CD14-positive monocyte (primary cell): ENCODE measurements at regions not wholly inside any gene's neighbourhood (a gene's known extent, or its start where the extent isn't known, plus 50 kb on each side); places are given as distances from the start of the nearest gene placed in this dataset.

Experiments used
- DNase-seq, 3 donors: peaks; one replicate each; pipeline ENCODE4 v3.0.0-alpha.2; 2011 to 2022
- H2AFZ ChIP-seq: 2 replicates; pipeline ENCODE4 v1.6.0; 2012; ENCODE audit warnings: mild to moderate bottlenecking, low read depth, low read length, inconsistent platforms; ENCODE audit not compliant: insufficient read depth, poor library complexity, severe bottlenecking
- H3K27ac ChIP-seq, 2 donors: 1 replicate in 1 of 2; 2 replicates in 1 of 2; pipeline ENCODE4 v1.5.1; 2012 to 2013; ENCODE audit warnings: low read length in 2 of 2, control low read depth in 1 of 2, inconsistent platforms in 1 of 2, low read depth in 1 of 2, mild to moderate bottlenecking in 1 of 2
- H3K27me3 ChIP-seq, 2 donors: one replicate each; pipeline versions ENCODE4 v1.6.0 to v1.6.1; 2011 to 2013; ENCODE audit warnings: low read length in 2 of 2; ENCODE audit not compliant: control insufficient read depth in 2 of 2, insufficient read depth in 2 of 2
- H3K36me3 ChIP-seq, 2 donors: replicated peaks in 1 of 2; 1 replicate in 1 of 2; 2 replicates in 1 of 2; pipeline versions ENCODE4 v1.5.1 to v1.6.1; 2012 to 2013; ENCODE audit warnings: low read length in 2 of 2, control low read depth in 1 of 2, inconsistent platforms in 1 of 2, mild to moderate bottlenecking in 1 of 2; ENCODE audit not compliant: insufficient read depth in 2 of 2, control insufficient read depth in 1 of 2
- H3K4me1 ChIP-seq, 2 donors: 1 replicate in 1 of 2; 2 replicates in 1 of 2; pipeline versions ENCODE4 v1.5.1 to v1.6.1; 2012 to 2013; ENCODE audit warnings: low read length in 2 of 2, control low read depth in 1 of 2, inconsistent platforms in 1 of 2, mild to moderate bottlenecking in 1 of 2, moderate library complexity in 1 of 2; ENCODE audit not compliant: insufficient read depth in 2 of 2, control insufficient read depth in 1 of 2
- H3K4me2 ChIP-seq: replicated peaks from 2 replicates; pipeline ENCODE3; 2012; ENCODE audit warnings: low read length, moderate library complexity, mild to moderate bottlenecking; ENCODE audit not compliant: poor library complexity, severe bottlenecking; ENCODE audit errors: extremely low read depth
- H3K4me3 ChIP-seq, 3 experiments: fragments of 200-600 bp in 1 of 3; sonication (generic) in 1 of 3; replicated peaks in 1 of 3; 1 replicate in 2 of 3; 2 replicates in 1 of 3; pipeline ENCODE4 v1.5.1; 2011 to 2013; ENCODE audit warnings: low read length in 3 of 3, mild to moderate bottlenecking in 3 of 3, control low read depth in 2 of 3, low read depth in 2 of 3, inconsistent platforms in 1 of 3, moderate library complexity in 1 of 3
- H3K79me2 ChIP-seq: 2 replicates; pipeline ENCODE4 v1.6.0; 2012; ENCODE audit warnings: mild to moderate bottlenecking, control low read depth, inconsistent platforms, low read length, moderate library complexity; ENCODE audit not compliant: insufficient read depth
- H3K9ac ChIP-seq: 2 replicates; pipeline ENCODE4 v1.6.0; 2017; ENCODE audit warnings: low read length, mild to moderate bottlenecking; ENCODE audit not compliant: insufficient read depth, poor library complexity, severe bottlenecking
- H3K9me3 ChIP-seq, 2 donors: replicated peaks in 1 of 2; 1 replicate in 1 of 2; 2 replicates in 1 of 2; pipeline versions ENCODE4 v1.5.1 to v1.6.1; 2012 to 2013; ENCODE audit warnings: low read length in 2 of 2, control low read depth in 1 of 2; ENCODE audit not compliant: control insufficient read depth in 1 of 2, insufficient read depth in 1 of 2
- H4K20me1 ChIP-seq: 2 replicates; pipeline ENCODE4 v1.6.0; 2012; ENCODE audit warnings: mild to moderate bottlenecking, low read length, control low read depth, moderate library complexity; ENCODE audit not compliant: insufficient read depth
- H3K27ac Mint-ChIP-seq, 7 donors: one replicate each; pipeline ENCODE4 v1.8.0; 2020; ENCODE audit warnings: mild to moderate bottlenecking in 7 of 7, mixed read lengths in 7 of 7, moderate library complexity in 6 of 7, inconsistent platforms in 2 of 7
- H3K27me3 Mint-ChIP-seq, 3 donors: one replicate each; pipeline ENCODE4 v1.8.0; 2021 to 2022; ENCODE audit warnings: low read depth in 3 of 3, mild to moderate bottlenecking in 3 of 3, mixed read lengths in 3 of 3, moderate library complexity in 3 of 3, inconsistent platforms in 1 of 3
- H3K36me3 Mint-ChIP-seq, 2 donors: one replicate each; pipeline ENCODE4 v1.8.0; 2020; ENCODE audit warnings: mixed read lengths in 2 of 2, inconsistent platforms in 1 of 2, mild to moderate bottlenecking in 1 of 2
- H3K4me1 Mint-ChIP-seq: one replicate; pipeline ENCODE4 v1.8.0; 2020; ENCODE audit warnings: mild to moderate bottlenecking, mixed read lengths
- H3K4me3 Mint-ChIP-seq, 2 donors: one replicate each; pipeline ENCODE4 v1.8.0; 2020; ENCODE audit warnings: mild to moderate bottlenecking in 2 of 2, mixed read lengths in 2 of 2, moderate library complexity in 1 of 2
- H3K9me3 Mint-ChIP-seq, 7 donors: one replicate each; pipeline ENCODE4 v1.8.0; 2020 to 2022; ENCODE audit warnings: mixed read lengths in 7 of 7, mild to moderate bottlenecking in 6 of 7, moderate library complexity in 6 of 7, inconsistent platforms in 2 of 7
- CTCF ChIP-seq: fragments of 200-600 bp; IDR thresholded peaks from one replicate; pipeline ENCODE4 v1.8.0; 2022; ENCODE audit warnings: antibody characterized with exemption, mild to moderate bottlenecking
- WGBS: methylation state at CpG from one replicate; pipeline ENCODE4 v1.1.5; 2013; ENCODE audit warnings: missing lambda C conversion rate; ENCODE audit not compliant: insufficient coverage; 5-methylcytosine and 5-hydroxymethylcytosine counted together
- intact Hi-C, 2 donors: fragments of 100-400 bp; cut with micrococcal nuclease; formaldehyde crosslinking; loops; one replicate each; pipeline versions ENCODE4 v1.15.0 to v1.15.1; 2023

- H4K20me1 ChIP-seq: no peaks in the 10 kb centered on the region
- no peak overlapping the region for H3K9ac ChIP-seq
- no peak for TF ChIP-seq CTCF
- H3K36me3 ChIP-seq: no peaks in the 10 kb centered on the region
- intact Hi-C loops: no loop called here
- Mint-ChIP-seq H3K4me3 (no peak overlapping the region), H3K4me1 (no peaks in the 10 kb centered on the region), H3K36me3 (no peaks in the 10 kb centered on the region), H3K9me3 (peaks cover 0 to 3% (median 0%) of the 10 kb centered on the region in 7 donors), H3K27ac (no peak overlapping the region), H3K27me3 (peaks cover 0 to 5% (median 2%) of the 10 kb centered on the region in 3 donors)
- no peak overlapping the region for H3K27ac ChIP-seq
- no peaks in the 10 kb centered on the region for H3K27me3 ChIP-seq
- 83% methylated on average over 1 of the region's 1 CpG for WGBS
- no peak overlapping the region for H2AFZ ChIP-seq
- no peaks in the 10 kb centered on the region for H3K4me1 ChIP-seq
- H3K9me3 ChIP-seq: no peaks in the 10 kb centered on the region
- no peak for DNase-seq
- H3K4me3 ChIP-seq: no peak overlapping the region
- H3K4me2 ChIP-seq: no peak overlapping the region
- H3K79me2 ChIP-seq: no peaks in the 10 kb centered on the region
These were observed 167.9 kb upstream of the CPEB2 start for GRCh38 chr4:14834382-14834781.

GRCh38 chr4:14835288-14835687 lies 167.0 kb upstream of the CPEB2 start:
- Histone ChIP-seq H3K9ac (no peak overlapping the region), H3K4me1 (no peaks in the 10 kb centered on the region), H3K27me3 (no peaks in the 10 kb centered on the region), H3K27ac (no peak overlapping the region), H3K4me3 (no peak overlapping the region), H4K20me1 (no peaks in the 10 kb centered on the region), H3K9me3 (no peaks in the 10 kb centered on the region), H2AFZ (no peak overlapping the region), H3K36me3 (no peaks in the 10 kb centered on the region), H3K79me2 (no peaks in the 10 kb centered on the region), H3K4me2 (no peak overlapping the region)
- DNase-seq: no peak
- peaks cover 0 to 3% (median 2%) of the 10 kb centered on the region in 7 donors for H3K9me3 Mint-ChIP-seq
- peaks cover 0 to 5% (median 2%) of the 10 kb centered on the region in 3 donors for H3K27me3 Mint-ChIP-seq
- TF ChIP-seq CTCF: no peak
- no peaks in the 10 kb centered on the region for H3K36me3 Mint-ChIP-seq
- no peaks in the 10 kb centered on the region for H3K4me1 Mint-ChIP-seq
- H3K4me3 Mint-ChIP-seq: no peak overlapping the region
- no peak overlapping the region for H3K27ac Mint-ChIP-seq
- no CpG with 5 or more reads among the region's 1 CpG for WGBS
- intact Hi-C loops: no loop called here
